ENCODE measurements at regions not wholly inside any gene's neighbourhood (a gene's known extent, or its start where the extent isn't known, plus 50 kb on each side); places are given as distances from the start of the nearest gene placed in this dataset.
A peak's percentile ranks its signal among the peaks of the same experiment; 100 is the strongest.
"Not testable (repeated sequence)": the region's sequence is repeated elsewhere in the genome, so short reads cannot be mapped to it uniquely, and the experiment has no call there.

DNA sequence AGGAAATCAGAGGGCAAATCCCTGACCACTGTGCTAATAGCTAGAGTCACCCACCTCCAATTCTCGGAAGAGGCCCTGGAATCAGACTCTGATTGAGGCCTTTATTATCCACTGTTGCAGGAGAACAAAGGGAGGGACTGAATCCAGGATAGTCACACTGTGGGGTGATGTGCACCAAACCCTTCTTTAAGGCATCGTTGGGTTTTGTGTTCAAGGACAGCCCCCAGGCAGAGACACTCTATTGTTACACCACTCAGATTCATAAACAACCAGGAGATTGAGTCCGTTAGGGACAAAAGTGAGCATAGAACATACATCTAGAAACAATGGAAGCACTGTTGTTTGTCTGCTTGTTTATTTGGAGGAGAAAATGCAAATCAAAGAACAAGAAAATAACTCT lies 124.6 kb upstream of the TBCA start (continued):
- TF ChIP-seq, protein P1, sequence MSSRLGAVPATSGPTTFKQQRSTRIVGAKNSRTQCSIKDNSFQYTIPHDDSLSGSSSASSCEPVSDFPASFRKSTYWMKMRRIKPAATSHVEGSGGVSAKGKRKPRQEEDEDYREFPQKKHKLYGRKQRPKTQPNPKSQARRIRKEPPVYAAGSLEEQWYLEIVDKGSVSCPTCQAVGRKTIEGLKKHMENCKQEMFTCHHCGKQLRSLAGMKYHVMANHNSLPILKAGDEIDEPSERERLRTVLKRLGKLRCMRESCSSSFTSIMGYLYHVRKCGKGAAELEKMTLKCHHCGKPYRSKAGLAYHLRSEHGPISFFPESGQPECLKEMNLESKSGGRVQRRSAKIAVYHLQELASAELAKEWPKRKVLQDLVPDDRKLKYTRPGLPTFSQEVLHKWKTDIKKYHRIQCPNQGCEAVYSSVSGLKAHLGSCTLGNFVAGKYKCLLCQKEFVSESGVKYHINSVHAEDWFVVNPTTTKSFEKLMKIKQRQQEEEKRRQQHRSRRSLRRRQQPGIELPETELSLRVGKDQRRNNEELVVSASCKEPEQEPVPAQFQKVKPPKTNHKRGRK (CRISPR knock-in tag; IDR thresholded peaks at IDR 0.05; ENCODE audit: borderline replicate concordance) = no peak
- TF ChIP-seq ZNF671 (CRISPR knock-in tag; IDR thresholded peaks at IDR 0.05) = no peak
- no peak for TF ChIP-seq OVOL2 (CRISPR knock-in tag; IDR thresholded peaks at IDR 0.05; ENCODE audit: borderline replicate concordance)
- TF ChIP-seq CREM (CRISPR knock-in tag; IDR thresholded peaks at IDR 0.05) = no peak

- Mint-ChIP-seq H3K36me3 (no peaks in the 10 kb centered on the region), H3K4me1 (peaks cover 4% of the 10 kb centered on the region; the same call in 1 of the 2 replicates), H3K9me3 (no peaks in the 10 kb centered on the region), H3K4me3 (no peak overlapping the region), H3K27ac (no peak overlapping the region), H3K27me3 (ENCODE audit: low read depth) (no peaks in the 10 kb centered on the region)
- ChIA-PET CTCF (no interaction called here), POLR2A (no interaction called here)
- no peak for DNase-seq (ENCODE audit: low spot score)
- ATAC-seq = no peak
- no peak for TF ChIP-seq ZNF281 (CRISPR knock-in tag; IDR thresholded peaks at IDR 0.05)
- no peak for TF ChIP-seq ZBTB21 (CRISPR knock-in tag; IDR thresholded peaks at IDR 0.05; ENCODE audit: borderline replicate concordance)
- no peak for TF ChIP-seq FOXK1 (CRISPR knock-in tag; IDR thresholded peaks at IDR 0.05)
- TF ChIP-seq ATF1 (CRISPR knock-in tag; IDR thresholded peaks at IDR 0.05) = no peak
Measured at GRCh38 chr5:77898385-77898784, 122.2 kb upstream of the TBCA start.

DNA sequence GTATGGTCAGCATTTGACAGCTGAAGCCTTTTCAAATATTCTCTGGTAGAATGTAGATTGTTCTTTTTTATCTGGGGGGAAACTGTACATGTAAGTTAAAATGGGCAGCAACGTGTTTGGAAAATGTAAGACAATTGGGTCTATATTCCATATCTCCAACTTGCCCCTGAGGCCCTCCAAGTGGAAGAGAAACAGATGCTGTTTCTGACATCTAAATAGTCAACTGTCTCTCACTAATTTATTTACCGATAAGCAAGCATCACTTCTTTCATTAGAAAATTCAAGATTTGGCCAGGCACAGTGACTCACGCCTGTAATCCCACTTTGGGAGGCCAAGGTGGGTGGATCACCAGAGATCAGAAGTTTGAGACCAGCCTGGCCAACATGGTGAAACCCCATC lies 120.2 kb upstream of the TBCA start:
- DNase-seq (ENCODE audit: low spot score) = no peak
- CTCF ChIA-PET = no interaction called here
- Mint-ChIP-seq H3K27ac (no peak overlapping the region), H3K4me3 (no peak overlapping the region), H3K9me3 (no peaks in the 10 kb centered on the region), H3K27me3 (ENCODE audit: low read depth) (no peaks in the 10 kb centered on the region), H3K4me1 (peaks cover 4% of the 10 kb centered on the region; the same call in 1 of the 2 replicates), H3K36me3 (no peaks in the 10 kb centered on the region)
- POLR2A ChIA-PET = interaction anchor here (0.6 kb wide), 1 partner anchor 12 kb away, joined by 3 read pairs; no protein-coding TSS in a partner anchor
- TF ChIP-seq MXD4 (CRISPR knock-in tag; IDR thresholded peaks at IDR 0.05; ENCODE audit: borderline replicate concordance) (no peak), ELF4 (CRISPR knock-in tag; IDR thresholded peaks at IDR 0.05; ENCODE audit: low read depth) (no peak)
- no peak for ATAC-seq

- H3K36me3 Mint-ChIP-seq, H3K27ac Mint-ChIP-seq, ATAC-seq: not testable (repeated sequence)
Measured at GRCh38 chr5:77894103-77894502, 118.0 kb upstream of the TBCA start.

GRCh38 chr5:77893225-77893860 lies 117.2 kb upstream of the TBCA start:
- ATAC-seq (no peak), DNase-seq (ENCODE audit: low spot score) (no peak)
- H3K27me3 Mint-ChIP-seq (ENCODE audit: low read depth) = no peaks in the 10 kb centered on the region; the same call in 1 of the 2 replicates
- ChIA-PET CTCF (no interaction called here), POLR2A (no interaction called here)
- no peaks in the 10 kb centered on the region for H3K36me3 Mint-ChIP-seq
- H3K9me3 Mint-ChIP-seq = no peaks in the 10 kb centered on the region
- H3K27ac Mint-ChIP-seq = peak overlapping the region; percentile 37; the same call in 1 of the 2 replicates
- H3K4me1 Mint-ChIP-seq = no peaks in the 10 kb centered on the region
- H3K4me3 Mint-ChIP-seq = no peak overlapping the region
- TF ChIP-seq ZNF232 (CRISPR knock-in tag; IDR thresholded peaks at IDR 0.05) = no peak
- TF ChIP-seq PRDM15 (CRISPR knock-in tag; IDR thresholded peaks at IDR 0.05) = no peak
- TF ChIP-seq, protein P1 (CRISPR knock-in tag; IDR thresholded peaks at IDR 0.05; ENCODE audit: borderline replicate concordance) = no peak
- TF ChIP-seq, protein P2, sequence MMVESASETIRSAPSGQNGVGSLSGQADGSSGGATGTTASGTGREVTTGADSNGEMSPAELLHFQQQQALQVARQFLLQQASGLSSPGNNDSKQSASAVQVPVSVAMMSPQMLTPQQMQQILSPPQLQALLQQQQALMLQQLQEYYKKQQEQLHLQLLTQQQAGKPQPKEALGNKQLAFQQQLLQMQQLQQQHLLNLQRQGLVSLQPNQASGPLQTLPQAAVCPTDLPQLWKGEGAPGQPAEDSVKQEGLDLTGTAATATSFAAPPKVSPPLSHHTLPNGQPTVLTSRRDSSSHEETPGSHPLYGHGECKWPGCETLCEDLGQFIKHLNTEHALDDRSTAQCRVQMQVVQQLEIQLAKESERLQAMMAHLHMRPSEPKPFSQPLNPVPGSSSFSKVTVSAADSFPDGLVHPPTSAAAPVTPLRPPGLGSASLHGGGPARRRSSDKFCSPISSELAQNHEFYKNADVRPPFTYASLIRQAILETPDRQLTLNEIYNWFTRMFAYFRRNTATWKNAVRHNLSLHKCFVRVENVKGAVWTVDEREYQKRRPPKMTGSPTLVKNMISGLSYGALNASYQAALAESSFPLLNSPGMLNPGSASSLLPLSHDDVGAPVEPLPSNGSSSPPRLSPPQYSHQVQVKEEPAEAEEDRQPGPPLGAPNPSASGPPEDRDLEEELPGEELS (CRISPR knock-in tag; IDR thresholded peaks at IDR 0.05) = no peak

More at GRCh38 chr5:77894103-77894502, 118.0 kb upstream of the TBCA start:
- H3K4me3 Mint-ChIP-seq; H3K27me3 Mint-ChIP-seq (ENCODE audit: low read depth); H3K4me1 Mint-ChIP-seq; CTCF ChIA-PET; DNase-seq (ENCODE audit: low spot score); H3K9me3 Mint-ChIP-seq; POLR2A ChIA-PET: not testable (repeated sequence)
